NB4 (cell line): ENCODE measurements at regions not wholly inside any gene's neighbourhood (a gene's known extent, or its start where the extent isn't known, plus 50 kb on each side); places are given as distances from the start of the nearest gene placed in this dataset.

ENCODE experiments used
- CTCF ChIP-seq: IDR thresholded peaks from one replicate; pipeline ENCODE4 v1.5.1; 2012; ENCODE audit warnings: low read depth, low read length
- POLR2A ChIP-seq: IDR thresholded peaks from 2 replicates; pipeline ENCODE4 v1.6.1; 2011; ENCODE audit warnings: mild to moderate bottlenecking; ENCODE audit not compliant: insufficient read length; ENCODE audit errors: extremely low read depth

- TF ChIP-seq POLR2A (no peak), CTCF (no peak)
Observed at GRCh38 chr4:159463235-159463634, 360.4 kb downstream of the RAPGEF2 start.
